Stimulated activated CD4-positive, alpha-beta T cell treated with anti-CD3 and anti-CD28 coated beads, Interleukin-1b, Interleukin-23, amount 100 ng/mL, for 4 hours (primary cell): ENCODE measurements at regions not wholly inside any gene's neighbourhood (a gene's known extent, or its start where the extent isn't known, plus 50 kb on each side); places are given as distances from the start of the nearest gene placed in this dataset.

Source experiments
- DNase-seq, 2 donors: peaks; one replicate each; pipeline ENCODE4 v3.0.0-alpha.2; 2020; ENCODE audit warnings: low read depth in 2 of 2

GRCh38 chr4:147423229-147423628 lies 57.7 kb upstream of the EDNRA start:
- DNase-seq = no peak

GRCh38 chr4:147425019-147425418 lies 55.9 kb upstream of the EDNRA start:
- no peak for DNase-seq

GRCh38 chr4:147428583-147428982 lies 52.3 kb upstream of the EDNRA start:
- DNase-seq = no peak

- DNase-seq = no peak
These were observed 50.8 kb upstream of the EDNRA start for GRCh38 chr4:147430111-147430510.
